SU-DHL-6 (cell line): ENCODE measurements at regions not wholly inside any gene's neighbourhood (a gene's known extent, or its start where the extent isn't known, plus 50 kb on each side); places are given as distances from the start of the nearest gene placed in this dataset.

Experiments
- CTCF ChIP-seq: fragments of 200-600 bp; sonication (generic); IDR thresholded peaks from one replicate; pipeline ENCODE4 v1.5.1; 2017; ENCODE audit warnings: antibody characterized with exemption, mild to moderate bottlenecking, low read length, moderate library complexity; ENCODE audit not compliant: insufficient read depth, poor library complexity, severe bottlenecking
- EZH2phosphoT487 ChIP-seq: fragments of 200-600 bp; sonication (generic), shearing (Covaris generic); conservative IDR thresholded peaks from 2 replicates; pipeline ENCODE4 v1.6.1; 2018; ENCODE audit warnings: mild to moderate bottlenecking, antibody characterized with exemption, low read length, moderate library complexity, mixed read lengths

- no peak for TF ChIP-seq CTCF
- no peak for TF ChIP-seq EZH2phosphoT487
Measured at GRCh38 chr6:15819841-15820240, 157.0 kb upstream of the DTNBP1 start.
